AG08396 (cell line): ENCODE measurements at regions not wholly inside any gene's neighbourhood (a gene's known extent, or its start where the extent isn't known, plus 50 kb on each side); places are given as distances from the start of the nearest gene placed in this dataset.
"Not testable (repeated sequence)": the region's sequence is repeated elsewhere in the genome, so short reads cannot be mapped to it uniquely, and the experiment has no call there.

Experiments used
- DNase-seq: peaks from one replicate; pipeline ENCODE4 v3.0.0; 2012; ENCODE audit warnings: low spot score, mixed read lengths

- no peak for DNase-seq
Observed at GRCh38 chr1:80194221-80194620, 1187.7 kb upstream of the ADGRL4 start.

- no peak for DNase-seq
Observed at GRCh38 chr1:80181418-80181817, 1174.9 kb upstream of the ADGRL4 start.

- DNase-seq, result no peak
Observed at GRCh38 chr1:80171631-80172030, 1165.1 kb upstream of the ADGRL4 start.

DNA sequence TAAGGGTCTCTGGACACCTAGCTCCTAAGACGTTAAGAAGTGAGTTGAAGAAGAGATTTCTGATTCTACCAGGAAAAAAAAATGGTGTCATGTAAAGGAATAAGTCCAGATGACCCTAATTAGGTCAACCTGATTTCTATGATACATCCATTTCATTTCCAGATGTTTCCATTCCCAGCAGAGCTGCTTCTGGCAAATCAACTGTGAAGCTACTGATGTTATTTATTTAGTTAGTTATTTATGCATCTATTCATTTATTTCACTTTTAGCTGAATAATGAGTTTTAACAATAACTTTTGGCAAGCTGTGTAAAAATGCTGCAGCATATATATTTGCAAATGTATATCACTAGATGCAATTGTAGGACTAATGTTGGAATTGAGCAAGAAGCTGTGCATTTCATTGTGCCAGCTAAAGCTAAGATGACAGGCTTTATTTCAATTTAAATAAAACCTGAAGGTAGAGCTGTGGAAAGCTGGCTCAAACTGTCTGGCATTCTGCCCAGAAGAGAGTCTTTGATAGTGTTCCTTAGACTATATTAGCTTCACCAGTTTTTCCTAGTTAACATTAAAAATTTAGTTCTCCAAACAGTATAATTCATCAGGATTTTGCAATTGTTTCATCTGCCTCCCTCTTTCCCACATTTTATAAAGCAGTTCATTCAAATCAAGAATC lies 1164.4 kb upstream of the ADGRL4 start:
- DNase-seq, result no peak

- DNase-seq, result no peak
Observed at GRCh38 chr1:80164150-80164549, 1157.6 kb upstream of the ADGRL4 start.

GRCh38 chr1:80163686-80164085 lies 1157.2 kb upstream of the ADGRL4 start:
- no peak for DNase-seq

DNA sequence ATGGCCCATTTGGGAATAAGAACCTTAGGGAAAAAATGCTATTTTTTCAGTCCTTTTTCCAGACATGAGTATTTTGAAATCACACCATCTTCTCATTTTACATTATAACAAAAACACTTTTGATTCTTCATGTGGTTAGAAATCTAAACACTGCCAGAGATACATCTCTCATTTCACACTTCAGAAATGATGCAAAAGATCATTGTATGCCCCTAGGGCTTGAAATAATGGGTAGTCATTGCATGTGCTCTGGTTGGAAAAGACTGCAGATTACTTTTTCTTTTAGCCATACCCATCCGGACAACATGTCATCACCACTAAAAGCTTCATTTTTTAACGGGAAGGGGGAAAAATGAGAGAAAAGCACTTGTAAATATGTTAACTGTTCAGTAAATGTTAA lies 1152.2 kb upstream of the ADGRL4 start:
- DNase-seq, result no peak

- no peak for DNase-seq
Observed at GRCh38 chr1:80158266-80158665, 1151.7 kb upstream of the ADGRL4 start.

DNA sequence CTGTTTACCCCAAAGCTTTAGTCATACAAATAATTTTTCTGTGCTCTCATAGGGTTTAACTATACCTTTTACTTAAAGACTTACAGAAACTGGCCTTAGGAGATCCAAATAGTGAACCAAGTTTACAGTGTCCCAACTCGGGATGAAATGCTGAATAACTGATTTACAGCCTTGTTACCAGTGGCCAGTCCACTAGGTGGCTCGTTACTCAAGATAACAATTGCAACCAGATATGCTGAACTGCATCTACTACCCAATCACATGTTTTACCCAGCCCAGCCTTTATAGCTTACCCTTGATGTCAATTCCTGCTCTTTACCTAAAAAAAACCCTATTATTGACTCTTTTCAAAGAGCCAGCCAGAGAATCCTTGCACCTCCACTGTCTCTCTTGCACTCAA lies 1148.8 kb upstream of the ADGRL4 start:
- no peak for DNase-seq

DNA sequence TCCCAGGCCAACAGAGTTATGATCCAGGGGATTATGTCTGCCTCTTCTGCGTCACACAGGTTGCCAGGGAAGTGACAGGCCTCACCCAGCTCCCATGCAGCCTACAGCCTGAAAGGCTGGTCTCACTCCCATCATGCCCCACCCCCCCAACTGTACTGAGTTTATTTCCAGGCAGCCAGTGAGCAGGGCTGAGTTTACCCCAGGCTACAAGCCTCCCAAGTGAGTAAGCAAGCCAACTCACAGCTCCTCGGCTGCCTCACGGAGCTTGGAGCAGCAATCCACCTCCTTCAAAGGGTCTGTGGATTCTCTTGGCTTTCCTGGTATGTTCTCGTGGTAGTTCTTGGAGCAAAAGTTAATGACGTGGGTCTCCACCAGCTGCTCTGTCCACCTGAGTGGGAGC lies 1147.6 kb upstream of the ADGRL4 start:
- DNase-seq, result no peak

- no peak for DNase-seq
Observed at GRCh38 chr1:80153762-80154161, 1147.2 kb upstream of the ADGRL4 start.

DNA sequence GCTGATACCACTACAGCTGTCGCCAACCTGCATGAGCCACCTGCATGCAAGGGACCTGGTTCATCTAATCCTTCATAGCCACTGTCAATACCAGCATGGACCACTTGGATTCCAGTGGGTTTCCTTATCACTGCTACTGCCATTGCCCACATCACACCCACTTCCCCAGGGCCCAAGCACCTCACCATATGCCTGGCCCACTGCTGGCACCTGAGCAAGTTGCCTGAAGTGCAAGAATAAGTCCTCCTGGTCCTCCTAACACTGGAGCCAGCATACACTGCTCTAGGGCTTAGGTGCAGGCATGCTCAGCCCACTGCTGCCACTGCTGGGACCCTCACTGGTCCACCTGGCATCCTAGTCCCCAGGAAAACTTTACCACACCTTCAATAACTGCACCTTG lies 1136.8 kb upstream of the ADGRL4 start:
- DNase-seq, result no peak

DNA sequence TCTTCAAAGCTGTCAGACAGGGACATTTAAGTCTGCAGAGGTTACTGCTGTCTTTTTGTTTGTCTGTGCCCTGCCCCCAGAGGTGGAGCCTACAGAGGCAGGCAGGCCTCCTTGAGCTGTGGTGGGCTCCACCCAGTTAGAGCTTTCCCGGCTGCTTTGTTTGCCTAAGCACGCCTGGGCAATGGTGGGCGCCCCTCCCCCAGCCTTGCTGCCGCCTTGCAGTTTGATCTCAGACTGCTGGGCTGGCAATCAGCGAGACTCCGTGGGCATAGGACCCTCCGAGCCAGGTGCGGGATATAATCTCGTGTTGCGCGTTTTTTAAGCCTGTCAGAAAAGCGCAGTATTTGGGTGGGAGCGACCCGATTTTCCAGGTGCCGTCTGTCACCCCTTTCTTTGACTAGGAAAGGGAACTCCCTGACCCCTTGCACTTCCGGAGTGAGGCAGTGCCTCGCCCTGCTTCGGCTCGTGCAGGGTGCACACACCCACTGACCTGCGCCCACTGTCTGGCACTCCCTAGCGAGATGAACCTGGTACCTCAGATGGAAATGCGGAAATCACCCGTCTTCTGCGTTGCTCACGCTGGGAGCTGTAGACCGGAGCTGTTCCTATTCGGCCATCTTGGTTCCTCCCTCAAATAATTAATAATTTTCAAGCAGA lies 1131.5 kb upstream of the ADGRL4 start:
- not testable (repeated sequence) for DNase-seq

DNA sequence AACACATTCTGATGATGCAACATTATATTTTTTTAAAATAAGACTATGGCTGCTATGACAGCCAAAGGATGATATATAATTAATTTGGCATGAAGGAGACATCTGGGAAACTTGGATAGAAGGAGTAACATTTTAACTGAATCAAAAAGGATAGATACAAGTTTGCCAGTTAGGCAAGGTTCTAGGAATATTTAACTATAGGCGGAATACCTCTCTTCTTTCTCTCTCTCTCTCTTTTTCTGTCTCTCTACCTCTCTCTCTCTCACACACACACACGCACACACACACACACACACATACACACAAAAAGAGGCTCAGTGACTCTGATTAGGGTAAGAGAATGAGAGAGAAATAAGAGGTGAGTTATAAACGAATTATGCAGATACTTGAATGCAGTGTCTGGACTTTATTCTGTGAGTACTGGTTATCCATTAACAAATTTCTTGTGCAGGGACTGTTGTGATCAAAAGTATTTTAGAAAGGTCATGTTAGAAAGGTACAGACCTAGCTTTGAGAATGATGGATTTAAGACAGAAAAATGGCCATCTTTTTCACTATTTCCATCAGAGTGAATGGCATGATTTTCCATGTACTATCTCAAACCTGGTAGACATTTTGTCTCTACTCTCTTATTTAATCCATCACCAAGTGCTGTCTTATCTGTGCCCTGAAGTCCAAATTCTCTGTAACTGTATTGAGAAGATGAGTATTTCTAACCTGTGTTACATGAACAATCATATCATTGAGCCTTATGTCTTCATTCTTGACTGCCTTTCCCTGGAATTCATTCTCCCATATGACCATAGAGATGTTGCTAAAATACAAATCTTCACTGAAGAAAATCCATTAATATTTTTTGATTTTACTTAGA lies 1106.9 kb upstream of the ADGRL4 start:
- no peak for DNase-seq

GRCh38 chr1:80101159-80101558 lies 1094.6 kb upstream of the ADGRL4 start:
- no peak for DNase-seq

DNA sequence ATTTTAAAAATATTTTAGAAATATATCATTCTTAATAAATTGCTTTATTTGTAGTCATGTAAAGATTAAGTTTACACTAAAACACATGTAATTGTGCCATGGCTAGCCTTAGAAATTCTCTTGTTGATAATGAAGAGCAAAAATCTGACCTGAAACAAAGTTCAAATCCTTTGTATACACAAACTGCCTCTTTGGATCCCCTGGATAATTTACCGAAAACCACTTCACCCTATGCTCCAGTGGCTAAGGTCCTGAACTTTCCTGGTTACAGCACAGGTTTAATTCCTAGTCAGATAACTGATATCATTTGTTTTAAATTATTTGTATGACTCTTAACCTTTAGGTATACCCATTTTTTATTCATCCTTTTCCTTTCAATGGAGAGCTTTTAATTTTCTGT lies 1093.2 kb upstream of the ADGRL4 start:
- DNase-seq, result no peak

GRCh38 chr1:80085067-80085466 lies 1078.5 kb upstream of the ADGRL4 start:
- DNase-seq, result no peak

DNA sequence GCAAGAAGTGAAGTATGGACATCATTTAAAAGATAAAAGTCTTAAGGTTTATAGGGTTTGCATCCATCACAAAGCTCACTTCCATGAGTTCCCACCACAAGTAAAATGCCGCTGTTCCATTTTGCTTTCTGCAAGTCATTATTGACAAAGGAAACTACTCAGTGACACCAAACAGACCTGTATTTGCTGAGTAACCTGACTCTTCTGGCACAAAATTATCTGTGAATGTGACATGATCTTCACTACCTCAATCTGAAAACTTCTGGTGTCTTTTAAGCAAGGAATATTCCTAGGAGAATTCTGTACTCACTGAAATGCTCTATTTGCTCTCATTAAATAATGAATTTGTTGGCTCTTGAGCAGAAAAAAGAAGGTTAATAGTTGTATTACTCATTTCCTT lies 1077.4 kb upstream of the ADGRL4 start:
- DNase-seq, result no peak

- no peak for DNase-seq
Observed at GRCh38 chr1:80076469-80076868, 1069.9 kb upstream of the ADGRL4 start.

- DNase-seq, result no peak
Observed at GRCh38 chr1:80075351-80075750, 1068.8 kb upstream of the ADGRL4 start.

DNA sequence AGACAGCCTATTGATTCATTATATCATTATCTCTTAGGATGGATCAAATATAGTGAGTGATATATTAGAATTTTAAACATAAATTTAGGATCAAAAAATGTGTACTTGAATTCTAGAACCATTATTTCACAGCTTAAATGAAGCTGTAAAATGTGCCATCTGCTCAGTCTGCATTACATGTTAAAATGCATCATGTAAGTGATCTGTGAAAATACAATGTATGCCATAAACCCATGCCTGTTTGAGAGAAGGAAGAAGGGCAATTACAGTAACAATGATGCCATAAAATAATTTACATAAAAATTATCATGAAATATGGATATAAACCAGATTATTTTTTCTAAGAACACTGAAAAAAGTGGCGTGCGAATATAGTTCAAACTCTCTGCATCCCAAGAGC lies 1066.0 kb upstream of the ADGRL4 start:
- DNase-seq, result no peak

DNA sequence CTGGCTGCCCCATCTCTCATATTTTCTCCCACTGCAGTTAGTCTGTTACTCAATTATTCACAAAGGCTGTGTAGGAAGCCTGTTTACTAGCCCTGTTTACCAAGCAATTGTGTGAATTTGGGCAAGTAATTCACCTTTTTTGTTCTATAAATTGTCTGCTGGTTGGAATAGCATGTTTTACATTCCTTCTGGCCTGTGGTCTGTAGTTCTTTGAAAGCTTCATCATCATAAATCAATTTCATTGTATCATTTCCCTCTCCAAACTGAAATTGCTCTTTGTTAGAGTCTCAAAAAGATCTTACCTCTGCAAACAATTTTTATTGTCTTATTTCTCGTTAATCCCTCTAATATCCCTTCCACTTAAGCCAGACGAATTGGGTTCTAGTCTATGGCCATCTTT lies 1059.5 kb upstream of the ADGRL4 start:
- DNase-seq, result no peak

- no peak for DNase-seq
Observed at GRCh38 chr1:80064524-80064923, 1058.0 kb upstream of the ADGRL4 start.
